ENCODE measurements at regions not wholly inside any gene's neighbourhood (a gene's known extent, or its start where the extent isn't known, plus 50 kb on each side); places are given as distances from the start of the nearest gene placed in this dataset.

DNA sequence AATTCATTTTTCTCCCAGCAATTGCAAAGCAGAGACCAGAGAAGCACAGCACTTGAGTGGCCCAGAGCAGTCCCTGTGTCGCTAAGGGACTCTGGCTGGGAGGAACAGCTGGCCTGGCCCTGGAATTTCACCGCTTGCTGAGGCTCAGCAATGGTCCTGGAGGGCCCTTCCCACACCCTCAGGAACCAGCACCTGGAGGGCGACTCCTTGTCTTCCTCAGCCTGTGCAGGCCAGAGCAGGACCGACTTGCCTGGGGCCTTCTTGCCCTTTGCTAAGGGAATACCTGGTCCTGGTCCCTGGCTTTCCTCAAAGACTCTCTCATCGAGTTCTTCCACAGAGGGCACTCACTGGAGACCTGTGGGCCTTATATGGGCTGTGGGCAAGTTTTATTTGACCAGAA lies 294.6 kb downstream of the RPLP1 start:
- no peak for DNase-seq (ENCODE audit: extremely low spot score)
- POLR2A ChIA-PET: no interaction called here
- TF ChIP-seq LEF1 (IDR thresholded peaks at IDR 0.05; ENCODE audit: borderline replicate concordance) (no peak), L3MBTL2 (conservative IDR thresholded peaks at IDR 0.05) (no peak), FOXM1 (IDR thresholded peaks at IDR 0.05; ENCODE audit: borderline replicate concordance) (no peak), TARDBP (IDR thresholded peaks at IDR 0.05) (no peak), SUZ12 (IDR thresholded peaks at IDR 0.05) (no peak), BHLHE40 (IDR thresholded peaks at IDR 0.05; ENCODE audit: borderline replicate concordance) (no peak), ELF4 (IDR thresholded peaks at IDR 0.05) (no peak), NFRKB (IDR thresholded peaks at IDR 0.05) (no peak), FOXK2 (IDR thresholded peaks at IDR 0.05) (no peak), ARNT (IDR thresholded peaks at IDR 0.05) (no peak), CTBP1 (IDR thresholded peaks at IDR 0.05; ENCODE audit: borderline replicate concordance) (no peak), SP1 (IDR thresholded peaks at IDR 0.05) (no peak), ZNF384 (IDR thresholded peaks at IDR 0.05) (no peak), HDGF (IDR thresholded peaks at IDR 0.05; ENCODE audit: borderline replicate concordance) (no peak), FOXA1 (IDR thresholded peaks at IDR 0.05) (no peak)
- TF ChIP-seq, protein P1, sequence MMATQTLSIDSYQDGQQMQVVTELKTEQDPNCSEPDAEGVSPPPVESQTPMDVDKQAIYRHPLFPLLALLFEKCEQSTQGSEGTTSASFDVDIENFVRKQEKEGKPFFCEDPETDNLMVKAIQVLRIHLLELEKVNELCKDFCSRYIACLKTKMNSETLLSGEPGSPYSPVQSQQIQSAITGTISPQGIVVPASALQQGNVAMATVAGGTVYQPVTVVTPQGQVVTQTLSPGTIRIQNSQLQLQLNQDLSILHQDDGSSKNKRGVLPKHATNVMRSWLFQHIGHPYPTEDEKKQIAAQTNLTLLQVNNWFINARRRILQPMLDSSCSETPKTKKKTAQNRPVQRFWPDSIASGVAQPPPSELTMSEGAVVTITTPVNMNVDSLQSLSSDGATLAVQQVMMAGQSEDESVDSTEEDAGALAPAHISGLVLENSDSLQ (IDR thresholded peaks at IDR 0.05): no peak
- CTCF ChIA-PET: no interaction called here

DNA sequence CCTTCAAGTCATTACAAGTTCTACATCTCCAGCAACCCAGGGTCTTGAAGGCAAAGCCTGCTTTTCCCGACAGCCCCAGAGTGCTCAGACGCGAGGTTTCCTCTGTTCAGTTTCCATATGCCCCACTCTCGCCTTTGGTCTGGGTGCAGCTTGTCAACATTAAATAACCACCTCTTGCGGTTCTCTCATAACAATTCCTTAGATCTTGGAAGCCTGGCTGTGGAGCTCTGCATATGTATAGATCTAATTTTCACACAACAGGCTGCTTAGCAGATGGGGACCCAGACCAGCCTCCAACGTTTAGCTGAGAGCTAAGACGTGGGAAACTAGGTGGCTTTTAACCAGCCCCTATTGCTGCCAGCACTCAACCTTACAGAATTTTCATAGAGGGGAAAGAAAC lies 295.5 kb downstream of the RPLP1 start:
- ChIA-PET POLR2A (no interaction called here), CTCF (no interaction called here)
- DNase-seq (ENCODE audit: extremely low spot score): no peak
- TF ChIP-seq FOXM1 (IDR thresholded peaks at IDR 0.05; ENCODE audit: borderline replicate concordance) (no peak), FOXK2 (IDR thresholded peaks at IDR 0.05) (no peak), LEF1 (IDR thresholded peaks at IDR 0.05; ENCODE audit: borderline replicate concordance) (no peak), FOXA1 (IDR thresholded peaks at IDR 0.05) (no peak), HDGF (IDR thresholded peaks at IDR 0.05; ENCODE audit: borderline replicate concordance) (no peak), CTBP1 (IDR thresholded peaks at IDR 0.05; ENCODE audit: borderline replicate concordance) (no peak), ELF4 (IDR thresholded peaks at IDR 0.05) (no peak), TARDBP (IDR thresholded peaks at IDR 0.05) (no peak), ZNF384 (IDR thresholded peaks at IDR 0.05) (no peak), ARNT (IDR thresholded peaks at IDR 0.05) (no peak), SUZ12 (IDR thresholded peaks at IDR 0.05) (no peak), L3MBTL2 (conservative IDR thresholded peaks at IDR 0.05) (no peak), BHLHE40 (IDR thresholded peaks at IDR 0.05; ENCODE audit: borderline replicate concordance) (no peak)
- TF ChIP-seq, protein P1 (IDR thresholded peaks at IDR 0.05): no peak

DNA sequence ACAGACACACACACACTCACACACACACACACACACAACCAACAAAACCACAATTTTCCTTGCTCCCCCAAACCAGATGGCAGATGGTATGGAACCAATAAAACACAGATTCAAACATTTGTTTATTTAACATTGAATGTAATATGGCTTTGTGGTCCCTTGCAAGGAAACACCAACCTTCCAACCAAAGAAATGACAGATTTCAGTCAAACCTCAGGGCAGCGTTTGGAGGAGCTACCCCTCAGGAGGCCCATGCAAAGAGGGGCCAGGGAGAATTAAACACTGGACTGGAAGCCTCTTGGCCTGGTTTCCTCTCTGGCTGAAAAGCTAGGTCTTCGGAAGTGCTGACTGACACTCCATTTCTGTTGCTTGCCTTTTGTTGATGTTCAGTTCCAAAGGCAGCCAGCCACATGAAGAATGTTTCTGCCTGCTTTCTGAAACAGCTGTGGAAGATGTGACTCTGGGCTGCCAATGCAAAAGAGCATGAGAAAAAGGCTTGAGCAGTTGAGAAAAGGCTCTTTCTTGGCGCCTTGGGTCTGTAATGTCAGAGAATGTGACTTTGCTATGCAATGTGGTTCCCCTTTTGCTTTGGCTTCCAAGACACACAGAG lies 296.1 kb downstream of the RPLP1 start:
- ChIA-PET POLR2A (no interaction called here), CTCF (interaction anchor here (0.8 kb wide), 1 partner anchor 14 kb away, joined by 3 read pairs; no protein-coding TSS in a partner anchor)
- DNase-seq (ENCODE audit: extremely low spot score): no peak
- no peak for TF ChIP-seq NFRKB (IDR thresholded peaks at IDR 0.05)
- TF ChIP-seq ZNF384 (IDR thresholded peaks at IDR 0.05): no peak
- TF ChIP-seq TARDBP (IDR thresholded peaks at IDR 0.05): no peak
- no peak for TF ChIP-seq FOXA1 (IDR thresholded peaks at IDR 0.05)
- TF ChIP-seq, protein P1 (IDR thresholded peaks at IDR 0.05): no peak
- no peak for TF ChIP-seq FOXK2 (IDR thresholded peaks at IDR 0.05)
- no peak for TF ChIP-seq L3MBTL2 (conservative IDR thresholded peaks at IDR 0.05)
- no peak for TF ChIP-seq ARNT (IDR thresholded peaks at IDR 0.05)
- TF ChIP-seq BHLHE40 (IDR thresholded peaks at IDR 0.05; ENCODE audit: borderline replicate concordance): no peak
- no peak for TF ChIP-seq CTBP1 (IDR thresholded peaks at IDR 0.05; ENCODE audit: borderline replicate concordance)
- no peak for TF ChIP-seq LEF1 (IDR thresholded peaks at IDR 0.05; ENCODE audit: borderline replicate concordance)

DNA sequence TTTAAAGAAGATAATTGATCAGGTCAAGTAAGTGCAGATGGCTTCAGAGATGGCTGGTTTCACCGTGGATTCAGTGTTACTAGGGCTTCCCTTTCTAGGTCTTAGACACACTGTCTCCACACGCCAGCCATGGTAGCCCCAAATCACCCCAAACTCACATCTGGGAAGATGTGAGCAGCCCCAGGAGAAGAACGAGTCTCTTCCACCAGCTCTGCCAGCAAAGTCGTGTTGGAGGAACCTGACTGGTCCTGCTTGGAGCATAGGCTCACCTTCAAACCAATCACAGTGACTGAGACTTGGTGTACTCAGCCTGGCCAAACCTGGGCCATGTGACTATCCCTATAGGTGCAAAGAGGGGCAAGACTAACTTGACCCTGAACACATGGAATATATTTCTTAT lies 296.7 kb downstream of the RPLP1 start:
- ChIA-PET POLR2A (no interaction called here), CTCF (interaction anchor here (0.8 kb wide), 1 partner anchor 13 kb away, joined by 3 read pairs; no protein-coding TSS in a partner anchor)
- no peak for DNase-seq (ENCODE audit: extremely low spot score)
- TF ChIP-seq ZNF384 (IDR thresholded peaks at IDR 0.05): no peak
- TF ChIP-seq LEF1 (IDR thresholded peaks at IDR 0.05; ENCODE audit: borderline replicate concordance): no peak
- TF ChIP-seq SP1 (IDR thresholded peaks at IDR 0.05): no peak
- TF ChIP-seq, protein P1 (IDR thresholded peaks at IDR 0.05): no peak
- TF ChIP-seq TARDBP (IDR thresholded peaks at IDR 0.05): no peak
- TF ChIP-seq CTBP1 (IDR thresholded peaks at IDR 0.05; ENCODE audit: borderline replicate concordance): no peak
- TF ChIP-seq SUZ12 (IDR thresholded peaks at IDR 0.05): no peak

DNA sequence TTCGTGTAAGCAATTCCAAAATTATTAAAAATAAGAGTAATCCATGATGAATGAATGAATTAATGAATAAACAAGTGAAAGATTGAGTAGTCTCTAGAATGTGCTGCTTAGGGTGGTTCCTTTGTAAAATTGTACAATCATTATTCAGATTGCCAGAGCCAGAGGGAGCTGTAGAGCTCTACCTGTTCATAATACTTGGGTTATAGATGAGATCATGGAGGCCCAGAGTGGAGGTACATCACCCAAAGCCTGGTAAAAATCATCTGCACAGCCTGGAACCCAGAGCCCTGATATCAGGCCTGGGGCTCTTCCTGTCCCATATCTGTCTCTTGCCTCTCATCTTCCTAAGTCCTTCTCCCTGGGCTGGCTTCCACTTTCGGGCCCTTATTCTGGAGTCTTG lies 297.2 kb downstream of the RPLP1 start:
- ChIA-PET CTCF (no interaction called here), POLR2A (no interaction called here)
- DNase-seq (ENCODE audit: extremely low spot score): no peak
- TF ChIP-seq FOXA1 (IDR thresholded peaks at IDR 0.05) (no peak), L3MBTL2 (conservative IDR thresholded peaks at IDR 0.05) (no peak), HDGF (IDR thresholded peaks at IDR 0.05; ENCODE audit: borderline replicate concordance) (no peak), TARDBP (IDR thresholded peaks at IDR 0.05) (no peak), FOXK2 (IDR thresholded peaks at IDR 0.05) (no peak), CTBP1 (IDR thresholded peaks at IDR 0.05; ENCODE audit: borderline replicate concordance) (no peak), SP1 (IDR thresholded peaks at IDR 0.05) (no peak), FOXM1 (IDR thresholded peaks at IDR 0.05; ENCODE audit: borderline replicate concordance) (no peak), BHLHE40 (IDR thresholded peaks at IDR 0.05; ENCODE audit: borderline replicate concordance) (no peak), SUZ12 (IDR thresholded peaks at IDR 0.05) (no peak), ZNF384 (IDR thresholded peaks at IDR 0.05) (no peak), ELF4 (IDR thresholded peaks at IDR 0.05) (no peak), ARNT (IDR thresholded peaks at IDR 0.05) (no peak), LEF1 (IDR thresholded peaks at IDR 0.05; ENCODE audit: borderline replicate concordance) (no peak), NFRKB (IDR thresholded peaks at IDR 0.05) (no peak)
- TF ChIP-seq, protein P1 (IDR thresholded peaks at IDR 0.05): no peak

Measured in HEK293T (cell line).